ENCODE measurements at regions not wholly inside any gene's neighbourhood (a gene's known extent, or its start where the extent isn't known, plus 50 kb on each side); places are given as distances from the start of the nearest gene placed in this dataset.

GRCh38 chr5:103498800-103499551 lies 63.6 kb downstream of the NUDT12 start:
- no peak for DNase-seq (ENCODE audit: low spot score)

- DNase-seq (ENCODE audit: low spot score), result no peak
Measured at GRCh38 chr5:103498211-103498610, 64.4 kb downstream of the NUDT12 start.

GRCh38 chr5:103497781-103498180 lies 64.8 kb downstream of the NUDT12 start:
- DNase-seq (ENCODE audit: low spot score), result no peak

- DNase-seq (ENCODE audit: low spot score), result no peak
Measured at GRCh38 chr5:103490030-103490739, 72.4 kb downstream of the NUDT12 start.

- no peak for DNase-seq (ENCODE audit: low spot score)
Measured at GRCh38 chr5:103489307-103489706, 73.3 kb downstream of the NUDT12 start.

GRCh38 chr5:103487822-103488493 lies 74.6 kb downstream of the NUDT12 start:
- DNase-seq (ENCODE audit: low spot score), result no peak

- peak; percentile 48 for DNase-seq (ENCODE audit: low spot score)
Measured at GRCh38 chr5:103487218-103487617, 75.4 kb downstream of the NUDT12 start.

GRCh38 chr5:103486739-103487138 lies 75.8 kb downstream of the NUDT12 start:
- DNase-seq (ENCODE audit: low spot score), result no peak

GRCh38 chr5:103480246-103480645 lies 82.3 kb downstream of the NUDT12 start:
- DNase-seq (ENCODE audit: low spot score), result no peak

- no peak for DNase-seq (ENCODE audit: low spot score)
Measured at GRCh38 chr5:103477678-103478077, 84.9 kb downstream of the NUDT12 start.

- no peak for DNase-seq (ENCODE audit: low spot score)
Measured at GRCh38 chr5:103476811-103477210, 85.8 kb downstream of the NUDT12 start.

- peak; percentile 50 for DNase-seq (ENCODE audit: low spot score)
Measured at GRCh38 chr5:103475629-103476240, 86.9 kb downstream of the NUDT12 start.

GRCh38 chr5:103474677-103475076 lies 87.9 kb downstream of the NUDT12 start:
- no peak for DNase-seq (ENCODE audit: low spot score)

- no peak for DNase-seq (ENCODE audit: low spot score)
Measured at GRCh38 chr5:103473725-103474124, 88.9 kb downstream of the NUDT12 start.

GRCh38 chr5:103472830-103473229 lies 89.8 kb downstream of the NUDT12 start:
- no peak for DNase-seq (ENCODE audit: low spot score)

- no peak for DNase-seq (ENCODE audit: low spot score)
Measured at GRCh38 chr5:103472265-103472664, 90.3 kb downstream of the NUDT12 start.

- no peak for DNase-seq (ENCODE audit: low spot score)
Measured at GRCh38 chr5:103469288-103470040, 93.1 kb downstream of the NUDT12 start.

GRCh38 chr5:103467831-103468230 lies 94.8 kb downstream of the NUDT12 start:
- no peak for DNase-seq (ENCODE audit: low spot score)

GRCh38 chr5:103466495-103466894 lies 96.1 kb downstream of the NUDT12 start:
- DNase-seq (ENCODE audit: low spot score), result no peak

- no peak for DNase-seq (ENCODE audit: low spot score)
Measured at GRCh38 chr5:103465891-103466290, 96.7 kb downstream of the NUDT12 start.

GRCh38 chr5:103464835-103465484 lies 97.6 kb downstream of the NUDT12 start:
- DNase-seq (ENCODE audit: low spot score), result no peak

Measured in AG20443 (cell line).